ENCODE measurements at regions not wholly inside any gene's neighbourhood (a gene's known extent, or its start where the extent isn't known, plus 50 kb on each side); places are given as distances from the start of the nearest gene placed in this dataset.

DNA sequence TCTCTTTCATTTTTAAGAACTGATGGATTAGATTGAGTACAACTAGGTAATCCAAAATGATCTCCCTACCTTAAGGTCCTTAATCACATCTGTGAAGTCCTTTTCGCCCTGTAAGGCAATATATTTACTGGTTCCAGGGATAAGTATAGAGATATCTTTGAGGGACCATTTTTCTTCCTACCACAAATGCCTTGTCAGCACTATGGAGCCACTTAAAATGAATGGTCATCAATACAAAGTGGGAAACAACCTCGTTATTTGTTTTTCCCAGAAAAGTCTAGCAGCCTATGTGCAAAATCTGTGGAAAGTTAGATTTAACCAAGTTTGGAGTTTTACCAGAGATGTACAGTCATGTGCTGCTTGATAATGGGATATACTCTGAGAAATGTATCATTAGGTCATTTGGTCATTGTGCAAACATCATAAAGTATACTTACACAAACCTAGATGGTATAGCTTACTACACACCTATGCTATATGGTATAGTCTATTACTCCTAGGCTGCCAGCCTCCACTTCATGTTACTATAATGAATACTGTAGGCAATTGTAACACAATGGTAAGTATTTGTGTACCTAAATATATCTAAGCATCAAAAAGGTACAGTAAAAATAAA is 366.2 kb upstream of the TMEM229A start:
- no peaks in the 10 kb centered on the region for H3K27me3 ChIP-seq
- 76 to 84% methylated on average over 2 of the region's 2 CpGs for WGBS, 2 donors
- no peaks in the 10 kb centered on the region for H3K36me3 ChIP-seq
- H3K27ac ChIP-seq: no peak overlapping the region
- TF ChIP-seq POLR2AphosphoS5 (IDR thresholded peaks at IDR 0.05) (no peak), POLR2A (IDR thresholded peaks at IDR 0.05) (no peak), EP300 (IDR thresholded peaks at IDR 0.05) (no peak)
- TF ChIP-seq, protein P1, sequence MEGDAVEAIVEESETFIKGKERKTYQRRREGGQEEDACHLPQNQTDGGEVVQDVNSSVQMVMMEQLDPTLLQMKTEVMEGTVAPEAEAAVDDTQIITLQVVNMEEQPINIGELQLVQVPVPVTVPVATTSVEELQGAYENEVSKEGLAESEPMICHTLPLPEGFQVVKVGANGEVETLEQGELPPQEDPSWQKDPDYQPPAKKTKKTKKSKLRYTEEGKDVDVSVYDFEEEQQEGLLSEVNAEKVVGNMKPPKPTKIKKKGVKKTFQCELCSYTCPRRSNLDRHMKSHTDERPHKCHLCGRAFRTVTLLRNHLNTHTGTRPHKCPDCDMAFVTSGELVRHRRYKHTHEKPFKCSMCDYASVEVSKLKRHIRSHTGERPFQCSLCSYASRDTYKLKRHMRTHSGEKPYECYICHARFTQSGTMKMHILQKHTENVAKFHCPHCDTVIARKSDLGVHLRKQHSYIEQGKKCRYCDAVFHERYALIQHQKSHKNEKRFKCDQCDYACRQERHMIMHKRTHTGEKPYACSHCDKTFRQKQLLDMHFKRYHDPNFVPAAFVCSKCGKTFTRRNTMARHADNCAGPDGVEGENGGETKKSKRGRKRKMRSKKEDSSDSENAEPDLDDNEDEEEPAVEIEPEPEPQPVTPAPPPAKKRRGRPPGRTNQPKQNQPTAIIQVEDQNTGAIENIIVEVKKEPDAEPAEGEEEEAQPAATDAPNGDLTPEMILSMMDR (IDR thresholded peaks at IDR 0.05): no peak
- intact Hi-C loops (cut with DNase I): no loop called here
- no peak for DNase-seq
- no peaks in the 10 kb centered on the region for H3K4me1 ChIP-seq
- H3K9me3 ChIP-seq: no peaks in the 10 kb centered on the region
- no peak overlapping the region for H3K4me3 ChIP-seq

DNA sequence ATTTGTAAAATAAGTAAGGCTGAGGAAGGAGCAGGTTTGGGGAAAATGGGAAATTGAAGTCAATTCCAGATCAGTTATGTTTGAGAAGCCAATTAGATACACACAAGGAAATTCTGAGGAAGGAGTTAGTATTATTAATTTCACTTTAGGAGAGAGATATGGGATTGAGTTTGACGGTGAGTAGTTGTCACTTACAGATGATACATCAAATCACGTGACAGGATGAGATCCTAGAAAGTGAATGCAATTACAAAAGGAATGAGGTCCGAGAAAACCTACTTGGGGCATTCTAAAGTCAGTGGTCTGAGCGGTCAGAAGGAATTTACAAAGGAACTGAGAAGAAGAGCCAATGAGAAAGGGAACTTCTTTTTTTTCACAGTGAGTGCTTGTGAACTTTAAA is 364.3 kb upstream of the TMEM229A start:
- WGBS, 2 donors: 80 to 83% methylated on average over 4 of the region's 4 CpGs
- H3K27me3 ChIP-seq: no peaks in the 10 kb centered on the region
- no peaks in the 10 kb centered on the region for H3K4me1 ChIP-seq
- no peak overlapping the region for H3K27ac ChIP-seq
- no peaks in the 10 kb centered on the region for H3K9me3 ChIP-seq
- H3K36me3 ChIP-seq: no peaks in the 10 kb centered on the region
- intact Hi-C loops (cut with DNase I): no loop called here
- no peak overlapping the region for H3K4me3 ChIP-seq
- no peak for DNase-seq
- TF ChIP-seq POLR2A (IDR thresholded peaks at IDR 0.05) (no peak), POLR2AphosphoS5 (IDR thresholded peaks at IDR 0.05) (no peak)

- no peaks in the 10 kb centered on the region for H3K9me3 ChIP-seq
- 60 to 64% methylated on average over 1 of the region's 1 CpG for WGBS, 2 donors
- TF ChIP-seq EP300 (IDR thresholded peaks at IDR 0.05) (no peak), POLR2A (IDR thresholded peaks at IDR 0.05) (no peak), POLR2AphosphoS5 (IDR thresholded peaks at IDR 0.05) (no peak)
- TF ChIP-seq, protein P1 (IDR thresholded peaks at IDR 0.05): no peak
- no peak overlapping the region for H3K27ac ChIP-seq
- intact Hi-C loops (cut with DNase I): no loop called here
- no peak for DNase-seq
- H3K27me3 ChIP-seq: no peaks in the 10 kb centered on the region
- H3K4me1 ChIP-seq: no peaks in the 10 kb centered on the region
- H3K4me3 ChIP-seq: no peak overlapping the region
- no peaks in the 10 kb centered on the region for H3K36me3 ChIP-seq
Observed at GRCh38 chr7:124390301-124390700, 357.4 kb upstream of the TMEM229A start.

- intact Hi-C loops (cut with DNase I): no loop called here
- Histone ChIP-seq H3K27ac (no peak overlapping the region), H3K36me3 (no peaks in the 10 kb centered on the region), H3K4me1 (no peaks in the 10 kb centered on the region), H3K9me3 (no peaks in the 10 kb centered on the region), H3K4me3 (no peak overlapping the region), H3K27me3 (no peaks in the 10 kb centered on the region)
- no peak for DNase-seq
- TF ChIP-seq EP300 (IDR thresholded peaks at IDR 0.05) (no peak), POLR2AphosphoS5 (IDR thresholded peaks at IDR 0.05) (no peak), POLR2A (IDR thresholded peaks at IDR 0.05) (no peak)
- TF ChIP-seq, protein P1 (IDR thresholded peaks at IDR 0.05): no peak
- 23 to 53% methylated on average over 1 of the region's 1 CpG for WGBS, 2 donors
Observed at GRCh38 chr7:124388751-124389150, 355.9 kb upstream of the TMEM229A start.

DNA sequence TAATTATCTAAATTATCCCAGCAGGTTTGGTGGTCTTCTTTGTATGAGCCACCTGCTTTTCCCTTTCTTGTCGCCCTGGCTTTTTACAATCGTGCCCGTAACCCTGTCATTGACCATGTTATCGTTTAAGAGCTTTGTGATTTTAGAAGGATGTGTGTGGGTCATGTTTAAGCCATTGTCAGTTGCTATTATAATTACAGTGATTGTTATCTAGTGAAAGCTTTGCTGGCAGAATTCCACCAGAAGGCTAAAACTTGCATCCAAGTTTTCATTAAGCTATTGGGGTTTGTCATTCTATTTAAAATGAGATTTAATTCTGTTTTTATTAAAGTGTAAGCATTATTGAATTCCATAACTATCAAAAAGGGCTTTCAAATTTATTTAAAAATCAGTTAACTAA is 354.2 kb upstream of the TMEM229A start:
- no peak for DNase-seq
- no peaks in the 10 kb centered on the region for H3K27me3 ChIP-seq
- H3K36me3 ChIP-seq: no peaks in the 10 kb centered on the region
- no peak for TF ChIP-seq POLR2AphosphoS5 (IDR thresholded peaks at IDR 0.05)
- TF ChIP-seq, protein P1 (IDR thresholded peaks at IDR 0.05): no peak
- no peak for TF ChIP-seq POLR2A (IDR thresholded peaks at IDR 0.05)
- no peak for TF ChIP-seq EP300 (IDR thresholded peaks at IDR 0.05)
- no peak overlapping the region for H3K4me3 ChIP-seq
- H3K4me1 ChIP-seq: no peaks in the 10 kb centered on the region
- H3K27ac ChIP-seq: no peak overlapping the region
- 78 to 82% methylated on average over 4 of the region's 4 CpGs for WGBS, 2 donors
- no peaks in the 10 kb centered on the region for H3K9me3 ChIP-seq
- intact Hi-C loops (cut with DNase I): no loop called here

All from sigmoid colon (tissue), 6 donors.